ENCODE measurements at regions not wholly inside any gene's neighbourhood (a gene's known extent, or its start where the extent isn't known, plus 50 kb on each side); places are given as distances from the start of the nearest gene placed in this dataset.

- DNase-seq (ENCODE audit: low spot score): no peak
Measured at GRCh38 chr16:65896448-65897153, 469.9 kb upstream of the CDH5 start.

GRCh38 chr16:65895906-65896305 lies 470.6 kb upstream of the CDH5 start:
- no peak for DNase-seq (ENCODE audit: low spot score)

- no peak for DNase-seq (ENCODE audit: low spot score)
Measured at GRCh38 chr16:65895486-65895885, 471.0 kb upstream of the CDH5 start.

DNA sequence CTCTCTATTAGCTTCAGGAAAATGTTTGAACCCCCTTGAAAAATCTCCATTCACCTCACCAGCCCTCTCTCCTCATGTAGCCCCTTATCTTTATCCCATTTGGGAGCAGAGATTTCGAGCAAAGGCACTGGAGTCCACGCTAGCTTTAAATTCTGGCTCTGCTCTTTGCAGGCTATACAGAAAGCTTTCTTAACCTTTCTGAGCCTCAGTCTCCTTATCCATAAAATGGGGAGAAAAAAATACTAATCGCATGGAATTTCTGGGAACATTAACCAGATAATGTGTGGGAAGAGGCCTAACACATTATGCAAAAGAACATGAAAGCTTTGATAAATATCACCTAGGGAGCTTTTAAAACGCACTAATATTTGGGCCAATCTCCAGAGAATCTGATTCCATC lies 476.3 kb upstream of the CDH5 start:
- DNase-seq (ENCODE audit: low spot score): no peak

- no peak for DNase-seq (ENCODE audit: low spot score)
Measured at GRCh38 chr16:65889533-65889966, 476.9 kb upstream of the CDH5 start.

- DNase-seq (ENCODE audit: low spot score): no peak
Measured at GRCh38 chr16:65888201-65888600, 478.3 kb upstream of the CDH5 start.

GRCh38 chr16:65884018-65884417 lies 482.5 kb upstream of the CDH5 start:
- no peak for DNase-seq (ENCODE audit: low spot score)

- no peak for DNase-seq (ENCODE audit: low spot score)
Measured at GRCh38 chr16:65878347-65878746, 488.1 kb upstream of the CDH5 start.

- DNase-seq (ENCODE audit: low spot score): no peak
Measured at GRCh38 chr16:65876624-65877023, 489.9 kb upstream of the CDH5 start.

DNA sequence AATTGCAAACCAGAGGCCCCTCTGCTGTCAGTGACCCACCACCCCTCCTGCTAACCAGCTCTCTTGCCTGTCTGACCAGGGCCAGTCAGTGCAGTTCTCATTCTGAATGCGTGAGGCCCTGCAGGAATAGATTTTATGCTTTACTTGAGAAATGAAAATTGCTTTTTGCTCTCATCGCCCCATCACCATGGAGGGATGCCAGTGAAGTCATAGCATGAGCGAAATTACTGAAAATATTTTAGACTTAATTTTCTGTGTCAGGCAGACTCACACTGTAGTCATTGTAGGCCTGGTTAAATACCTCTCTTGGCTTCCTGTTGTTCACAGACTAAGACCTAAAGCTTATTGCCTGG lies 490.5 kb upstream of the CDH5 start:
- no peak for DNase-seq (ENCODE audit: low spot score)

GRCh38 chr16:65875381-65876055 lies 491.0 kb upstream of the CDH5 start:
- no peak for DNase-seq (ENCODE audit: low spot score)

GRCh38 chr16:65869261-65869660 lies 497.2 kb upstream of the CDH5 start:
- DNase-seq (ENCODE audit: low spot score): no peak

DNA sequence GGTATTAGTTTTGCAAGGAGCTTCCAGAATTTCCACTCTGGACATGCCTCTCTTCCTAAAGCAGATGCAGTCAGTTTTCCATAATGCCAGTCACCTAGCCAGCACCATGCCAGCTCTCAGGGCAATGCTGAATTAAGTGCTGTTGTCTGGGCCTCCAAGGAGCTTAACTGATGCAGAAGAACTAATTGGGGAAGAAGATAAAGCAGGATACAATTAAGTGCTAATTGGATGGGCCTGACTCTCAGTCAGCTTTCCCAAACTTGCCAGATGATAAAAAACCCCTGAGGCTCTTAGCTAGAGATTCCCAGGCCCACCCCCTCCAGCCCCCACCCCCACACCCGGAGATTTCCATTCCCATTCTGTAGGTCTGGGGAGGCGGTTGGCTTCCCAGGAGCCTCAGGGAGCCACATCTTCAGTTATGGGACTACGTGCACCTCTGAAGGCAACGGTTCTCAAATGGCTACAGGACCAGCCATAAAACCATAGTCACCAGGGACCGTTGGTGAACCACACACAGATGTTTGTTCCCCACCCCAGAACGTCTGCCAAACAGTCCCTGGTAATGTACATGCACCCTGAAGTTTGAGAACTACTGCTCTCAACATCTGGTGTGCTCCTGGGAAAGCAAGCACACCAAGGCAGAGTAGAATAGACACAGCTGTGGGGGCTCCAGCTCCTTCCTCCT lies 499.1 kb upstream of the CDH5 start:
- DNase-seq (ENCODE audit: low spot score): no peak

DNA sequence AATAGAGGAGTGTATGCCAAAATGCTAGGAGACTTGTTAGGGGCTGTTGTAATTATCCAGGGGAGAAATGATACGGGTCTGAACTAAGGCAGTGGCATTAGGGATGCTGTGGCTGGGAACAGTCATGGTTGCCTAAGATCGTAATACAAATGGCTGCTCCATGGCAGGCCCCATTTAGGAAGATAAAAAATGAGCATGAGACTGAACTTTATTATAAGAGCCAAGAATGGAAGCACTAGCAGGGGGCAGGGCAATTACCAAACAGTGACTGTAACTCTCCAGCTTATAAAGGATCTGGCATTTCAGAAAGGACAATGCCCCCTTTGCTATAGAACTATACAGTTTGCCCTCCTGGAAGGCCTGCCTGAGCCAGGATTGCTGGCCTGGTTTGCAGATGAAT lies 503.3 kb upstream of the CDH5 start:
- no peak for DNase-seq (ENCODE audit: low spot score)

DNA sequence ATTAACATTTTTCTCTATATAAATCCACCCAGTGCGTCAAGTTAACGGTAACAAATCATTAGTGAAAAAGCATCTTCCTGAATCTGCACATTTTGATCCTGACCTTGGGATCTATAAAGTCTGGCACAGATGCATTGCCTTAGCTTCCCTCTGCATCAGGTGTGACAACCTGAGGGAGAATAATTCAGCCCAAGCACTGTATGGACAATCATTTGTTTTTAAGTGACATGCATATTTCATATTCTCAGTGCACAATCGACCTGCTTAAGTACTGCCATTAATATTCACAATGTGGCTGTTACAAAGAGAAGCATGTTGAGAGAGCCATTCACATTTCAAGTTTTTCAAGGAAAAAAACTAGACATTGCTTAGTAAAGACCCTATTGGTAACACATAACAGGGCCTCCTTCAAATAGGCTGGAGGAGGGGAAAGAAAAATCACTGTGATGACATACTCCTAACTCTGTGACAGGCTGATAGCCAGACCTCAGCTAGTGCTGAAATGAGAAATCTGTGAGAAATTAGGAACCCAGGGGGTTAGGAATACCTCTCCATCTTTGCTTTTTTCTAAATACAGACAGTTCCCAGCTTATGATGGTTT lies 505.3 kb upstream of the CDH5 start:
- DNase-seq (ENCODE audit: low spot score): no peak

- no peak for DNase-seq (ENCODE audit: low spot score)
Measured at GRCh38 chr16:65855171-65856145, 511.0 kb upstream of the CDH5 start.

- DNase-seq (ENCODE audit: low spot score): no peak
Measured at GRCh38 chr16:65846210-65846602, 520.3 kb upstream of the CDH5 start.

DNA sequence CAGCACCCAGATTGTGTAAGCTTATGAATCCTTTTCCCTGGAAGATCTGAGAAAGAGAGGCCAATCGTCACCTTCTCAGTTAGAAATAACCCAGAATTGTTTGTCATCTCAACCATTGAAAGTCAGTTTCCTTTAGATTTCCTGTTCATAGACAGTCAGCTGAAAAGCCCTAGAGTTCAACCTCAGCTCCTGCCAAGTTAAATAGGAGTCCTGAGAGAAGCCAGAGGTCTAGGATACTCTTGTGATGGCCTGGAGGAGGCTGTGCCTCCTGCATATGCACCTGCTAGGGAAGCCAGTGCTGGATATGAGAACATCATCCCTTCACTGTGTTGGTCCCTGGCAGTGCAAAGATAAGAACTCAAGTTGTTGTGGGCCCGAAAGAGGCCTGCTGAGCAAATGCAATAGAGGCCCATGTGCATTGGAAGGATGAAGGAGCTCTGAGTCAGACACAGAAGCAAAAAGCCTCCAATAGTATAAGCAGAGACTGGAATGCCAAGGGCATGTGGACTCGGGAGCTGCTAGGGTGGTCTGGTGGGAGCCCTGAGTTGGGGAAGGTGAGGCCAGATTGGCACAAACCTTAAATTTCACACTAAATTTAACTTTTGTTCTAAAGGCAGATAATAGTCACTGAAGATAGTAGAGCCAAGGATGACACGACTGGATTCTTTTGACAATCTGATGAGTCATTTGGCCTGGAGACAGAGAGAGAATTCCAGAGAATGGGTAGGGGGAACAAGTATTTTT lies 520.9 kb upstream of the CDH5 start:
- DNase-seq (ENCODE audit: low spot score): no peak

DNA sequence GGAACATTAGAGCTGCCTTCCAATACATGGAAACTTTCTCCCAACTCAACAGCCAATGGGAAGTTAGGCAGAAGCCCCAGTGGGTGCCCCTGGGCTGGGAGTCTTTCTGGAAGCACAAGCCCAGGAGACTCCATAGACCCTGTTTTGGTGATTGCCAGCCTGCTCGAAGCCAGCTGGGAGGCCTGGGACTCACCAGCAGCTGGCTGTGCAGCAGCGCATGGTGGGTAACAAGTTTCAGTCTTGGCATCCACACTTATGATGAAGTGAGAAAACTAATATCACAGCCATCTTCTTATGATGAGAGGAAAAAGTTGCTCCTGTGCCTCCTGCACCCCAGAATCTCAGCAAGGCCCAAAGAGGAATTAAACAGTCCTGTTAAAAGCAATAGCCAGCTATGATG lies 522.5 kb upstream of the CDH5 start:
- no peak for DNase-seq (ENCODE audit: low spot score)

DNA sequence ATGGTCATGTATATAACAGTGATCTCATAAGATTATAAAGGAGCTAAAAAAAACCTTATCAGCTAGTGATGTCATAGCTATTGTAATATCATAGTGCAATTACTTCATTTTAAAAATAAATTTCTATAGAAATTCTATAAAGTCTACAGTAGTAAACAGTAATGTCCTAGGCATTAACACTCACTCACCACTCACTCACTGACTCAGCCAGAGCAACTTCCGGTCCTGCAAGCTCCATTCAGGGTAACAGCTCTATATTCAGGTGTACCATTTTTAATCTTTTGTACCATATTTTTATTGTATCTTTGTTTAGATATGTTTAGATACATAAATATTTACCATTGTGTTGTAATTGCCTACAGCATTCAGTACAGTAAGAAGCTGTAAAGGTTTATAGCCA lies 524.4 kb upstream of the CDH5 start:
- DNase-seq (ENCODE audit: low spot score): no peak

- DNase-seq (ENCODE audit: low spot score): no peak
Measured at GRCh38 chr16:65838001-65838400, 528.5 kb upstream of the CDH5 start.

Measured in Ammon's horn (tissue), 1 donor.